HG03565 (cell line): ENCODE measurements at regions not wholly inside any gene's neighbourhood (a gene's known extent, or its start where the extent isn't known, plus 50 kb on each side); places are given as distances from the start of the nearest gene placed in this dataset.
"Not testable (repeated sequence)": the region's sequence is repeated elsewhere in the genome, so short reads cannot be mapped to it uniquely, and the experiment has no call there.

Source experiments
- ATAC-seq: cut with Tn5 transposase; IDR thresholded peaks from one replicate; pipeline ENCODE4 v1.9.1; 2021; ENCODE audit warnings: mild to moderate bottlenecking, moderate library complexity; ENCODE audit not compliant: unreplicated experiment

- no peak for ATAC-seq
These were observed 52.2 kb upstream of the C10orf90 start for GRCh38 chr10:126722726-126723125.

DNA sequence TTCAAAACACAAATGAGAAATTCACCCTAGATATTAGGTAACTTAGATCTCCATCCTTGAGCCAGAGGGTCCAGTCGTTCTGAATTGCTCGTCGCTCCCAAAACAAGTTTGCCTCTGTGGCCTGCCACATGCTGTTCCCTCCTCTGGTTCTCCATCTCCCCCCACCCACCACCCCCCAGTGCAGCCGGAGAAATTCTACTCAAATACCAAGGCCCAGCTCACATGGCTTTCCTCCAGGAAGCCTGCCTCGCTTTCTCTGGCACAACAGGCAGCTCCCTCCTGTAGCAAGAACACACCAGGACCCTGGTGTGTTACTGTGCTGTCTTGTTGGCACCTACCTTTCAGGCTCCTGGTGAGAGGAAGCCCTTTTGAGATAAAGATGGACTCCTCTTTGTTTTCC lies 52.7 kb upstream of the C10orf90 start:
- ATAC-seq, result no peak

GRCh38 chr10:126729314-126729870 lies 58.9 kb upstream of the C10orf90 start:
- no peak for ATAC-seq

- ATAC-seq, result no peak
These were observed 60.5 kb upstream of the C10orf90 start for GRCh38 chr10:126730856-126731609.

DNA sequence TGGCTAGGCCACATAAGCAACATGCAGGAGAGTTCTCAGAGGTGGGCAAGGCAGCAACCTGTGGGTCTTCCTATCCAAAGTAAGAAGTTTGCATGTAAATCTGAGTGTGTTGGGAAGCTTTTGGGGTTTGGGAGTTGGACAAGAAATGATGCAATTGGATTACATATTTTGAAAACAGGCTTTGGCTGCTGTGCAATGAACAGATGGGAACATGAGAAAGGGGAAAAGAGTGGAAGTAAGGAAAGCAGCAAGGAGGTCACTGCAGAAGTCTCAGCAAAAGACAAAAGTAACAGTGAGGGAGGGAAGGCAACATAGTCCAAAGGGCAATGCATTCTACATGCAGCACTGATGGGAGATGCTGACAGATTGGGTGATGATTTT lies 61.1 kb upstream of the C10orf90 start:
- no peak for ATAC-seq

- ATAC-seq, result no peak
These were observed 61.8 kb upstream of the C10orf90 start for GRCh38 chr10:126732308-126732707.

GRCh38 chr10:126732868-126733267 lies 62.4 kb upstream of the C10orf90 start:
- ATAC-seq, result no peak

- no peak for ATAC-seq
These were observed 63.5 kb upstream of the C10orf90 start for GRCh38 chr10:126734015-126734414.

DNA sequence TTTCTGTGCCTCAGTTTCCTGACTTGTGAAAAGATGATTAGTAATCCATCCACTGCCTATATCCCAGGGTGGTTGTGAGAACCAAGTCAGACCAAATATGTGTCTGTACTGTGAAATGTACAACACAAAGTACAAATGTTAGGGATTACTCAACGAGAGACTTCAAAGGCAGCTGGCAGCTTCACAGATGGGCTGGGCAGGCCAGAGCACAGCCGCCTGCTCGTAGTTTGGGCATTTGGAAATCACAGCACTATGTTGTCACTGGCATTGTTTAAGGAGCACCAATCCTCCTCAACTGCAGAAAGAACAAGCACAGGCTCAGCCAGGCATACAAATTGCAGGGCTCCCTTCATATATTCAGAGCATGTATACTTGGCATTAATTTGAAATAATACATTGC lies 64.5 kb upstream of the C10orf90 start:
- no peak for ATAC-seq

GRCh38 chr10:126736142-126736541 lies 65.6 kb upstream of the C10orf90 start:
- ATAC-seq, result no peak

DNA sequence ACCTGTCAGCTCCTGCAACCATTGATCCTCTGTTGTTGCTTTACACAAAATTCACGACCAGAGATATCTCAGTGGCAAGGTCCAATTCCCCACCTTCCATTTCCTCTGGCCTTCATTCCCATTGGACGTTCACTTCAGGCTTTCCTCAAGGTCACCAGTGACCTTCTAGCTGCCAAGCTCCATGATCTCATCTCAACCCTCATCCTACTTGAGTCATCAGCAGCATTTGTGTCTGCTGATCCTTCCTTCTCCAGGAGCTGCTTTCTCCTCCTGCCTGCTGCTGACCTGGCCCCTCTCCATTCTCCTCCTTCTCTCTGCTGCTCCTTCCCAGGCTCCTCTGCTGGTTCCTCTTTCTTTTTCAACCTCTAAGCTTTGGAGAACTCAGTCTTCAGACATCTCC lies 66.2 kb upstream of the C10orf90 start:
- ATAC-seq, result no peak

DNA sequence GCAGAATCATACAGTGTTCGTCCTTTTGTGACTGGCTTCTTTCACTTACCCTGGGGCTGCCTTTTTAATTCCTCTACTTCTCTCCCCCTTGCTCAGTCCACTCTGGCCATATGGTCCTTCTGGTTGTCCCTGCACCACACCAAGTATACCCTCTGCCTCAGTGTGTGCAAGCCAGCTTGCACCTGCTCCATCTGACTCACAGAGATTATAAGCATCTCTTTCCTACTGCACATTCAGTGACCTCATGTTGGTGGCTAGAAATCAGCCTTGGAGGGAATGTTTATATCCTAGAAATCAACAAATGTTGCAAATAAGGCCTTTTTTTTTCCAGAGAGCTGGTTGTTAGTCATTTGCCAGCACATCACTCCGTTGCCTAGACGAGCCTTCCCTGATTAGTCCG lies 67.5 kb upstream of the C10orf90 start:
- no peak for ATAC-seq

- ATAC-seq, result no peak
These were observed 74.1 kb upstream of the C10orf90 start for GRCh38 chr10:126744571-126744970.

DNA sequence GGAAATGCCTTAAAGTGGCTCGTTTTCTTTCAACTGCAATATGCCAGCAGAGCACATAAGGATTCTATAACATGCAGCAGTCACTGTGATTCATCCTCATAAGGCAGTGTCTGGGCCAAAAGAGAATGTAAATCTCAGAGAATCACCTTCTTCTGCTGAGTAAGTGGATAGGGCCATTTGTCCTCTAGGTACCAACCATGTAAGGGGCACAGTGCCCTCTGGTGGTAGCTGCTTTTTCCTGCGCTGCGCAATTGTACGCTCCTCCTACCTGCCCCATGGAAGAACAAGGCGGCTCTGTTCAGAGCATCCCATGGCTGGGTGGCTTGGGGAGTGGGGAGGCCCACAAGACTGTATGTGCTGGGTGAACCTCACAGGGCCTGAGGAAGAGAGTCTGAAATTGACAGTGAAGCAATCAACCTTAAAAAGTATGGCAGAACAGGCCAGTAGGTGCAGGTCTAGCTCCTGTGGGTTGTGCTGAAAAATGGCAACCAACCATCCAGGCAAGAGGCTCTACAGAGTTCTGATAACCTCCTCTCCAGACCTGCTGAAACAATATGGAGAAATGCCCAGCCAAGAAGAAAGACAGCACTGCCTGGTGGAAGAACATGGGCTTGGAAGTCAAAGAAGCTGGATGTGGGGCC lies 78.6 kb upstream of the C10orf90 start:
- ATAC-seq, result peak; percentile 61

DNA sequence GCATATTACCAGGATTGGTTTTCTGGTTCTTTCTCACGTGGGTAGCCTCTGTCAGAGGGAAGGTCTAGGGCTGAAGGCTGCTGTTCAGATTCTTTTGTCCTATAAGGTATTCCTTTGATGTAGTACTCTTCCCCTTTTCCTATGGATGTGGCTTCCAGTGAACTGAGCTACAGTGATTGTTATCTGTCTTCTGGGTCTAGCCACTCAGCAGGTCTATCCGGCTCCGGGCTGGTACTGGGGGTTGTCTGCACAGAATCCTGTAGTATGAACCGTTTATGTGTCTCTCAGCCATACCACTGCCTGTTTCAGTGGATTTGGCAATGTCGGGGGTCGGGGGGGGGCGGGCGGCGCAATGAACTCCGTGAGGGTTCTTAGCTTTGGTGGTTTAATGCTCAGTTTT lies 84.5 kb upstream of the C10orf90 start:
- no peak for ATAC-seq

DNA sequence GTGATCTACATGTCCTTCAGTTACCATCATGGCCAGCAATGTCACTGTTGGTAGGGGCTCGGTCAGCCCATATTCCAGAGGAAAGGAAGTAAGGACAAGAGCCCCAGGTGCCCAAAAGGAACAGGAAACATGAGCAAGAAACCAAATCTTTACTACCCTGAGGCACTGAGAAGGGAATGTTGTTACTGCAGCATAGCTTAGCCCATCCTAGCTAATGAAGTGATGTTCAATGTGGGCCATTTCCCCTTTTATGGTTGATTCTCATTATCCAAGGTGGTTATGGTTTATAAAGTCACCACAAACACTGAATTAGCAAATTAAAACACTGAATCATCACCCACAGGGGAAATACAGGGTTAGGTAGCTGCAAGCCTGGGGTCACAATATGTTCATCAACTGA lies 88.4 kb upstream of the C10orf90 start:
- no peak for ATAC-seq

DNA sequence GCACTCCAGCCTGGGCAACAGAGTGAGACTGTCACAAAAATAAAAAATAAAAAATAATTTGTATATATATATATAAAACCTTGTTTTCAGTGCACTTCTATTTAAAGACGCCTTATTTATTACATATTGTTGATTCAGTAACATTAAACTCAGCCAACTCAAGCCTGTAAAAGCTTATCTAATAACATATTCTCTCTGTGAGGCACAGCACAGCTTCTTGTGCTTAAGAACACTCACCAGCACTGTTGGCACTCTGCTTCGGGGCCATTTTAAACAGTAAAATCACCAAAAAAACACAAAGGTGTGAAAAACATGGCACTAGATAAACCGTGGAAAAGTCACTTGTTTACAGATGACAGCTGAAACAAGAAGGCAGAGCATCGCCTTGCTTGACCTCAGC lies 89.0 kb upstream of the C10orf90 start:
- ATAC-seq, result no peak

GRCh38 chr10:126766646-126767045 lies 96.2 kb upstream of the C10orf90 start:
- not testable (repeated sequence) for ATAC-seq

- no peak for ATAC-seq
These were observed 100.3 kb upstream of the C10orf90 start for GRCh38 chr10:126770809-126771208.

DNA sequence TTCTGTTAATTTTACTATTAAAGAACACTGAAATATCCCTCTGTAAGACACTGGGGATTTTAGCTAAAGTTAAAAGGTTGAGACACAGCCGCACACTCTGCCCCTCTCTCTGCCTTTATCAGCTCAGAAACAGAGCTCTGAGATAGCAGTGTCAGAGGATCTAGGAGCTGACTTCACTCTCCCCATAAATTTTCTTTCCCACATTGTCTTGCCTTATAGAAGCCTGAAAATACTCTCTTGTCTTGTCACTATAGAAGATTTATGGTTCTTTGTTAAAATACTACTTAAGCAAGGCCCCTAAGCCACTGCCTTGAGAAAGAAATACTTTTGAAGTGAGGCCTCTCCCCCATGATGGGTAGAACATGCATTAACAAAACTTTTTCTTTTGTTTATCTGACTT lies 105.7 kb upstream of the C10orf90 start:
- ATAC-seq, result no peak

GRCh38 chr10:126777714-126778113 lies 107.2 kb upstream of the C10orf90 start:
- ATAC-seq, result no peak

- ATAC-seq, result no peak
These were observed 111.1 kb upstream of the C10orf90 start for GRCh38 chr10:126781450-126782216.
